GM18909 (cell line): ENCODE measurements at regions not wholly inside any gene's neighbourhood (a gene's known extent, or its start where the extent isn't known, plus 50 kb on each side); places are given as distances from the start of the nearest gene placed in this dataset.

ENCODE experiments used
- ATAC-seq: cut with Tn5 transposase; IDR thresholded peaks from one replicate; pipeline ENCODE4 v1.9.1; 2021; ENCODE audit warnings: mild to moderate bottlenecking; ENCODE audit not compliant: unreplicated experiment, poor library complexity

- no peak for ATAC-seq
Measured at GRCh38 chr13:63643543-63643942, 2227.9 kb upstream of the PCDH20 start.

GRCh38 chr13:63636316-63636993 is 2220.8 kb upstream of the PCDH20 start:
- peak; percentile 70 for ATAC-seq

GRCh38 chr13:63632321-63632720 is 2216.7 kb upstream of the PCDH20 start:
- no peak for ATAC-seq

GRCh38 chr13:63631006-63631405 is 2215.4 kb upstream of the PCDH20 start:
- ATAC-seq = no peak

- ATAC-seq = no peak
Measured at GRCh38 chr13:63629591-63629990, 2213.9 kb upstream of the PCDH20 start.

GRCh38 chr13:63628310-63628709 is 2212.7 kb upstream of the PCDH20 start:
- ATAC-seq = no peak

- ATAC-seq = no peak
Measured at GRCh38 chr13:63625869-63626268, 2210.2 kb upstream of the PCDH20 start.

GRCh38 chr13:63614874-63615612 is 2199.4 kb upstream of the PCDH20 start:
- ATAC-seq = no peak

GRCh38 chr13:63607153-63607552 is 2191.5 kb upstream of the PCDH20 start:
- ATAC-seq = no peak

GRCh38 chr13:63605962-63606361 is 2190.3 kb upstream of the PCDH20 start:
- no peak for ATAC-seq

GRCh38 chr13:63605403-63605802 is 2189.8 kb upstream of the PCDH20 start:
- no peak for ATAC-seq

- ATAC-seq = no peak
Measured at GRCh38 chr13:63595811-63596210, 2180.2 kb upstream of the PCDH20 start.

GRCh38 chr13:63586467-63586866 is 2170.8 kb upstream of the PCDH20 start:
- no peak for ATAC-seq

- ATAC-seq = no peak
Measured at GRCh38 chr13:63578796-63579195, 2163.1 kb upstream of the PCDH20 start.

GRCh38 chr13:63567031-63567430 is 2151.4 kb upstream of the PCDH20 start:
- no peak for ATAC-seq

GRCh38 chr13:63554157-63554556 is 2138.5 kb upstream of the PCDH20 start:
- ATAC-seq = no peak

- ATAC-seq = no peak
Measured at GRCh38 chr13:63551731-63552130, 2136.1 kb upstream of the PCDH20 start.

- ATAC-seq = no peak
Measured at GRCh38 chr13:63546524-63546923, 2130.9 kb upstream of the PCDH20 start.

- ATAC-seq = no peak
Measured at GRCh38 chr13:63542770-63543169, 2127.1 kb upstream of the PCDH20 start.

GRCh38 chr13:63541336-63541735 is 2125.7 kb upstream of the PCDH20 start:
- ATAC-seq = no peak

GRCh38 chr13:63540061-63540460 is 2124.4 kb upstream of the PCDH20 start:
- ATAC-seq = no peak

GRCh38 chr13:63517371-63517770 is 2101.7 kb upstream of the PCDH20 start:
- ATAC-seq = no peak
